ENCODE measurements at regions not wholly inside any gene's neighbourhood (a gene's known extent, or its start where the extent isn't known, plus 50 kb on each side); places are given as distances from the start of the nearest gene placed in this dataset.
A peak's percentile ranks its signal among the peaks of the same experiment; 100 is the strongest.

DNA sequence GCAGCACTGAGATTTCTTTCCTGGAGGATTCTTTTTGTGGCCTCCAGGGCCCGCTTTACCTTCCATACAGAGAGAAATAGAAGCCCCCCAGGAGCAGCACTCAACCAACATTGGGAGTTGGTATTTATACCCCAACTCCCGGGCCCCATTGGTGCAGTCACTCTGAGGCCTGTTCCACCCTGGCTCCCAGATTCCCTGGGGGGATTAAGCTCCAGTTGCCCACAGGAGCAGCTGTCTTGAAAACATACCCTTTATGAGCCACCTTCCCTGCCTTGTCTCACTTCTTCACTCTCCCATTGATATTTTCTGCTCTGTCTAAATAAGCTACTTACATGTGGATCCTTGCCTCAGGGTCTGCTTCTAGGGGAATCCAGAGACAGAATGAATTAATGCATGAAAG lies 167.8 kb downstream of the KATNIP start:
- H3K9me3 ChIP-seq = no peaks in the 10 kb centered on the region
- intact Hi-C loops (cut with DNase I) = no loop called here
- FAIRE-seq (no peak), DNase-seq (peak in 1 of 6 donors; percentile 6), ATAC-seq (no peak)
- WGBS, 2 donors = 89 to 94% methylated on average over 2 of the region's 2 CpGs
- no peaks in the 10 kb centered on the region for H3K4me1 ChIP-seq
- H3K27ac ChIP-seq = peak overlapping the region in 3 of 4 donors; percentile 42 to 57 (median 44)
- no peak overlapping the region for H3K4me3 ChIP-seq
- no peaks in the 10 kb centered on the region for H3K27me3 ChIP-seq
- H3K36me3 ChIP-seq = no peaks in the 10 kb centered on the region
- TF ChIP-seq, protein P1, sequence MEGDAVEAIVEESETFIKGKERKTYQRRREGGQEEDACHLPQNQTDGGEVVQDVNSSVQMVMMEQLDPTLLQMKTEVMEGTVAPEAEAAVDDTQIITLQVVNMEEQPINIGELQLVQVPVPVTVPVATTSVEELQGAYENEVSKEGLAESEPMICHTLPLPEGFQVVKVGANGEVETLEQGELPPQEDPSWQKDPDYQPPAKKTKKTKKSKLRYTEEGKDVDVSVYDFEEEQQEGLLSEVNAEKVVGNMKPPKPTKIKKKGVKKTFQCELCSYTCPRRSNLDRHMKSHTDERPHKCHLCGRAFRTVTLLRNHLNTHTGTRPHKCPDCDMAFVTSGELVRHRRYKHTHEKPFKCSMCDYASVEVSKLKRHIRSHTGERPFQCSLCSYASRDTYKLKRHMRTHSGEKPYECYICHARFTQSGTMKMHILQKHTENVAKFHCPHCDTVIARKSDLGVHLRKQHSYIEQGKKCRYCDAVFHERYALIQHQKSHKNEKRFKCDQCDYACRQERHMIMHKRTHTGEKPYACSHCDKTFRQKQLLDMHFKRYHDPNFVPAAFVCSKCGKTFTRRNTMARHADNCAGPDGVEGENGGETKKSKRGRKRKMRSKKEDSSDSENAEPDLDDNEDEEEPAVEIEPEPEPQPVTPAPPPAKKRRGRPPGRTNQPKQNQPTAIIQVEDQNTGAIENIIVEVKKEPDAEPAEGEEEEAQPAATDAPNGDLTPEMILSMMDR (IDR thresholded peaks at IDR 0.05) = no peak

DNA sequence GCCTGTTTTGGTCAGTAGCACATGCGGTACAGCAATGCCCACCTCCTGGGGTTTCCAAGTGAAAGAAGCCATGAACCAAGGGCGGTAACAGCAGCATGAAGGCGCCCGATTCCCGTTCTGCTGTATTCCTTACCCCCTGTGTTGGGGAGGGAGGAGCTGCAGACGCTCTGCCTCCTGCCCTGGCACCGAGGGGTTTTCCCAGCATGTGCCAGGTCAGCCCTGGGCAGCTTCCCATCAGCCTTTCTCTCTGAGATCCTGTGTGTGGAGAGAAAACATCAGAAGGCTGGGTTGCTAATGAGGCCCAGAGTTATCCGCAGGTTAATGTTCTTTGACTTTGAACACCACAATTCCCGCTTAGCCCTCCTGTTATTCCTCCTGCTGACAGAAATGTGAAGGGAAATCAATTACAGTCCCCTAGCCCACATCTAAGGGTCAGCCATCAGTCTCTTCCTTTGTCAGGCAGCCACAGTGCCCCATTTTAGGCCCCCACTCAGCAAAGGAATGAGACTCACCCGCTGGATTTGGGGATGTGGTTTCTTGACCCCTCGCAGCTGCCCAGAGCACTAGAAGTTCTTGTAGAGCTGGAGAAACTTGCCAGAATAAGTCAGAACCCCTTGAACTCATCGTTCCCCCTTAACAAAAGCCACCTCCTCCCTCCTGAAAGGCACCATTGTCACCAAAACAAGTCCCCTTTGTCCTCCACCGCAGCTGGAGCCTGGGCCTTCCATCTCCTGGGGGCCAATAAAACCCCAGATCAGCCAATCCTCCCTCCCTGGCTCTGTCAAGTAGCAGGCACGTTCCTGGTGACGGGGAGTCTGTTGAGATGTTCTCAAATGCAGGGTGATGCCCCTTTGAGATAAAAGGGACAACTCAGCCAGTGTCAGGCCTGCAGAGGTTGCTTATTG lies 168.5 kb downstream of the KATNIP start:
- FAIRE-seq = no peak
- WGBS, 2 donors = 62 to 72% methylated on average over 15 of the region's 15 CpGs

DNA sequence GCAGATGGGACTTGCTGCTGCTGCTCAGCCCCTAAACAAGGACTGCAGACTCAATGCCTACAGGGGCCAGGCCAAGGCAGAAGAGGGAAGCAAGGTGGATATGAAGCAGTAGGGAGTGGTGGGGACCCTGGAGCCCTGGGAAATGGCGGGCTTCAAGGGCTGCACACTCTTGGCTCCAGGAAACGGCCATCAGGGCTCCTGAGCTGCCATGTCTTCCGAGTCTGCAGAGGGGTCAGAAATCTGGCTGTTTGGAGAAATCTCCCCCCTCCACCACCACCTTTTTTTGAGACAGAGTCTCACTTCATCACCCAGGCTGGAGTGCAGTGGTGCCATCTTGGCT lies 169.1 kb downstream of the KATNIP start:
- no peaks in the 10 kb centered on the region for H3K27me3 ChIP-seq
- DNase-seq (no peak), ATAC-seq (no peak), FAIRE-seq (no peak)
- H3K4me1 ChIP-seq = no peaks in the 10 kb centered on the region
- intact Hi-C loops (cut with DNase I) = no loop called here
- H3K9me3 ChIP-seq = no peaks in the 10 kb centered on the region
- H3K27ac ChIP-seq = peak overlapping the region in 1 of 4 donors; percentile 57
- WGBS, 2 donors = 96 to 100% methylated on average over 3 of the region's 3 CpGs
- no peak overlapping the region for H3K4me3 ChIP-seq
- no peaks in the 10 kb centered on the region for H3K36me3 ChIP-seq
- TF ChIP-seq, protein P1 (IDR thresholded peaks at IDR 0.05) = no peak

More for the DNA sequence above, 168.5 kb downstream of the KATNIP start:
- DNase-seq (peak in 4 of 6 donors; percentile 27 to 38 (median 31)), ATAC-seq (peak; percentile 31 to 81 (median 52))
- TF ChIP-seq, protein P1 (IDR thresholded peaks at IDR 0.05) = no peak
- Histone ChIP-seq H3K27me3 (no peaks in the 10 kb centered on the region), H3K4me1 (no peaks in the 10 kb centered on the region), H3K9me3 (no peaks in the 10 kb centered on the region), H3K27ac (peak overlapping the region in 3 of 4 donors; percentile 42 to 57 (median 44)), H3K4me3 (no peak overlapping the region), H3K36me3 (no peaks in the 10 kb centered on the region)
- intact Hi-C loops (cut with DNase I) = no loop called here

DNA sequence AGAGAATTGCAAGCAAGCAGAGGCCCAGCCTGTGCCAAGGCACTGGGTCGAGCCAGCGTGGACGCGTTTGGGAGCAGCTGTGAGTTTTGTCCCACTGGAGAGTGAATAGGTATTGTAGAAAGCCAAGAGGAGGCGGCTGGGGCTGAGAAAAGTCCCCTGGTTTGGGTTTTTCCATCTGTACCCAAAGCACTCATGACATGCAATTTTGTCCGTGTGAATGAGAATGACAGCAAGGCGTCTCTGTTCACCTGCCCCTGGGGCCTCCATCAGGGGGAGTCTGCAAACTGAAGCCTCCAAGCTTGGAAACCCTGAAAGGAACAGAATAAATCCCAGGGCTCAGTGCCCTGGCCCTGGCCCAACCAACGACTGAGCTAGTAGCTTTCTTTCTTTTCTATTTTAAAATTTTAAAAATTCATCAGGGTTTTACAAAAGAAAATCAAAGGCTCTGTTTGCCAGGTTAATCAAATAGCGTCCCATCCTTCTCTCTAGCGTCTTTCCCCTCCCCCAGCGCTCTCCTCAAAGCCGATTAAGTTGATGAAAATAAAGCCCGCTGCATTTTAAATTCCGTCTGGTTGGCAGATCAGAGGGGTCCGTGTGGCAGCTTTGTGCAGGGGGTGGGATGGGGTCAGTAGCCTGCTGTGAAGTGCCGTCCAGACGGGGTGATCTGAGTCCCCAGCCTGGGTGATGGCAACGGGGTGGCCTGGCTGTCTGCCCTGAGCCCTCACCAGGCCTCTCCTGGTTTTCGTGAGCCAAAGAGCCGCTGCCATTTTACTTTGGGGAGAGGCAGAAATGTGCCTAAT lies 171.0 kb downstream of the KATNIP start:
- intact Hi-C loops (cut with DNase I) = no loop called here
- no peak overlapping the region for H3K27ac ChIP-seq
- FAIRE-seq (no peak), DNase-seq (peak in 2 of 6 donors; percentile 22 to 29), ATAC-seq (no peak)
- TF ChIP-seq, protein P1 (IDR thresholded peaks at IDR 0.05) = no peak
- no peaks in the 10 kb centered on the region for H3K36me3 ChIP-seq
- 86 to 87% methylated on average over 20 of the region's 20 CpGs for WGBS, 2 donors
- no peak overlapping the region for H3K4me3 ChIP-seq
- no peaks in the 10 kb centered on the region for H3K9me3 ChIP-seq
- H3K27me3 ChIP-seq = no peaks in the 10 kb centered on the region
- no peaks in the 10 kb centered on the region for H3K4me1 ChIP-seq
